H1 (cell line): ENCODE measurements at regions not wholly inside any gene's neighbourhood (a gene's known extent, or its start where the extent isn't known, plus 50 kb on each side); places are given as distances from the start of the nearest gene placed in this dataset.

ENCODE experiments used
- CTCF ChIA-PET: fragments of 300-600 bp; sonication (Branson Sonifier 250); formaldehyde crosslinking; loops from one replicate; lab custom pipeline; 2021; ENCODE audit not compliant: partially characterized antibody; lab: Charles Lee
- POLR2A ChIA-PET: fragments of 300-600 bp; sonication (Branson Sonifier 250); formaldehyde crosslinking; loops from one replicate; lab custom pipeline; 2021; ENCODE audit warnings: inconsistent platforms; ENCODE audit not compliant: partially characterized antibody; lab: Charles Lee
- DNase-seq, 2 experiments: peaks; one replicate each; pipeline versions ENCODE4 v3.0.0 to v3.0.0-alpha.2; 2010 to 2022; ENCODE audit warnings: low spot score in 2 of 2, low read depth in 1 of 2, mixed read lengths in 1 of 2
- FAIRE-seq: peaks from 2 replicates; lab custom pipeline; 2011; peaks lifted over from hg19 to GRCh38; lab: Jason Lieb, UNC
- H2AFZ ChIP-seq: 2 replicates; pipeline ENCODE4 v1.8.1; 2012; ENCODE audit warnings: low read length, inconsistent platforms
- H2AK5ac ChIP-seq: 2 replicates; pipeline ENCODE4 v1.6.1; 2013; ENCODE audit warnings: low read depth, low read length
- H2BK120ac ChIP-seq: replicated peaks from 2 replicates; pipeline ENCODE3; 2013; ENCODE audit warnings: low read depth, low read length, inconsistent platforms
- H2BK12ac ChIP-seq: 2 replicates; pipeline ENCODE4 v1.6.1; 2013; ENCODE audit warnings: low read depth, low read length
- H2BK15ac ChIP-seq: 2 replicates; pipeline ENCODE4 v1.6.1; 2013; ENCODE audit warnings: low read length
- H2BK20ac ChIP-seq: 2 replicates; pipeline ENCODE4 v1.6.1; 2013; ENCODE audit warnings: low read length
- H2BK5ac ChIP-seq: 2 replicates; pipeline ENCODE4 v1.6.1; 2013; ENCODE audit warnings: low read depth, low read length
- H3K14ac ChIP-seq: 2 replicates; pipeline ENCODE4 v1.6.1; 2013; ENCODE audit warnings: inconsistent platforms; ENCODE audit not compliant: insufficient read length
- H3K18ac ChIP-seq: 2 replicates; pipeline ENCODE4 v1.6.1; 2013; ENCODE audit warnings: low read length; ENCODE audit errors: extremely low read depth
- H3K23ac ChIP-seq: 2 replicates; pipeline ENCODE4 v1.6.1; 2013; ENCODE audit warnings: inconsistent platforms; ENCODE audit not compliant: insufficient read length
- H3K23me2 ChIP-seq: 2 replicates; pipeline ENCODE4 v1.6.1; 2013; ENCODE audit warnings: low read depth, low read length
- H3K27ac ChIP-seq: 2 replicates; pipeline ENCODE4 v1.6.1; 2011; ENCODE audit warnings: low read depth, low read length, inconsistent platforms
- H3K27me3 ChIP-seq, 4 experiments: replicated peaks in 1 of 4; 1 replicate in 1 of 4; 2 replicates in 3 of 4; pipeline versions ENCODE4 v1.6.1 to v1.8.1; 2011 to 2013; ENCODE audit warnings: low read length in 3 of 4, mild to moderate bottlenecking in 3 of 4, inconsistent platforms in 2 of 4, mixed read lengths in 2 of 4, moderate library complexity in 1 of 4; ENCODE audit not compliant: control insufficient read depth in 3 of 4, insufficient read depth in 3 of 4; ENCODE audit errors: extremely low read depth in 1 of 4
- H3K36me3 ChIP-seq, 4 experiments: 2 replicates each; pipeline versions ENCODE4 v1.6.1 to v1.8.1; 2011 to 2013; ENCODE audit warnings: mild to moderate bottlenecking in 4 of 4, low read length in 3 of 4, moderate library complexity in 2 of 4, control low read depth in 1 of 4, inconsistent platforms in 1 of 4; ENCODE audit not compliant: insufficient read depth in 4 of 4, control insufficient read depth in 2 of 4
- H3K4ac ChIP-seq: replicated peaks from 2 replicates; pipeline ENCODE3; 2013; ENCODE audit warnings: low read length, low read depth, mixed read lengths, inconsistent platforms; ENCODE audit not compliant: insufficient read length
- H3K4me1 ChIP-seq, 4 experiments: replicated peaks in 1 of 4; 1 replicate in 1 of 4; 2 replicates in 3 of 4; pipeline versions ENCODE4 v1.6.1 to v1.8.1; 2011 to 2013; ENCODE audit warnings: low read length in 3 of 4, inconsistent platforms in 2 of 4, mixed read lengths in 1 of 4; ENCODE audit not compliant: insufficient read depth in 4 of 4, control insufficient read depth in 3 of 4
- H3K4me2 ChIP-seq, 2 experiments: 2 replicates each; pipeline versions ENCODE4 v1.6.1 to v1.8.1; 2011 to 2013; ENCODE audit warnings: low read depth in 2 of 2, low read length in 2 of 2, control low read depth in 1 of 2, inconsistent platforms in 1 of 2, mild to moderate bottlenecking in 1 of 2; ENCODE audit not compliant: insufficient read depth in 1 of 2
- H3K4me3 ChIP-seq, 4 experiments: fragments of 200-600, 300-600 bp in 1 of 4; sonication (generic), shearing (Covaris generic), sonication (Bioruptor Twin) in 1 of 4; 2 replicates each; pipeline versions ENCODE4 v1.5.1 to v1.8.1; 2011 to 2016; ENCODE audit warnings: low read length in 4 of 4, low read depth in 3 of 4, control low read depth in 2 of 4, inconsistent platforms in 2 of 4, mild to moderate bottlenecking in 2 of 4, mixed read lengths in 1 of 4, moderate library complexity in 1 of 4; ENCODE audit not compliant: insufficient read depth in 2 of 4; ENCODE audit errors: extremely low read depth in 1 of 4
- H3K56ac ChIP-seq: replicated peaks from 2 replicates; pipeline ENCODE3; 2013; ENCODE audit warnings: low read depth, mild to moderate bottlenecking, mixed read lengths, low read length, inconsistent platforms; ENCODE audit not compliant: insufficient read length
- H3K79me1 ChIP-seq: 2 replicates; pipeline ENCODE4 v1.6.1; 2013; ENCODE audit warnings: low read depth, low read length, control low read depth
- H3K79me2 ChIP-seq, 2 experiments: 2 replicates each; pipeline versions ENCODE4 v1.6.1 to v1.8.1; 2012 to 2013; ENCODE audit warnings: low read length in 2 of 2, mild to moderate bottlenecking in 2 of 2, inconsistent platforms in 1 of 2; ENCODE audit not compliant: insufficient read depth in 2 of 2, control insufficient read depth in 1 of 2
- H3K9ac ChIP-seq, 4 experiments: replicated peaks in 1 of 4; 1 replicate in 1 of 4; 2 replicates in 3 of 4; pipeline versions ENCODE4 v1.6.1 to v1.8.1; 2011 to 2013; ENCODE audit warnings: low read depth in 3 of 4, low read length in 3 of 4, control low read depth in 2 of 4, mild to moderate bottlenecking in 2 of 4, moderate library complexity in 2 of 4, inconsistent platforms in 1 of 4; ENCODE audit errors: extremely low read depth in 1 of 4
- H3K9me3 ChIP-seq, 2 experiments: 2 replicates each; pipeline versions ENCODE4 v1.6.1 to v1.8.1; 2012 to 2013; ENCODE audit warnings: mild to moderate bottlenecking in 2 of 2, moderate library complexity in 2 of 2, control low read depth in 1 of 2, inconsistent platforms in 1 of 2, low read depth in 1 of 2, low read length in 1 of 2, mixed read lengths in 1 of 2; ENCODE audit not compliant: insufficient read depth in 2 of 2
- H4K20me1 ChIP-seq, 2 experiments: replicated peaks in 1 of 2; 2 replicates each; pipeline versions ENCODE3 to v1.8.1; 2011 to 2013; ENCODE audit warnings: inconsistent platforms in 2 of 2, low read length in 2 of 2, mild to moderate bottlenecking in 1 of 2; ENCODE audit not compliant: insufficient read depth in 2 of 2, control insufficient read depth in 1 of 2
- H4K5ac ChIP-seq: 2 replicates; pipeline ENCODE4 v1.6.1; 2013; ENCODE audit warnings: low read length, low read depth, mixed read lengths, inconsistent platforms; ENCODE audit not compliant: insufficient read length
- H4K8ac ChIP-seq: 2 replicates; pipeline ENCODE4 v1.8.0; 2013; ENCODE audit warnings: mild to moderate bottlenecking, moderate library complexity, low read length, inconsistent platforms; ENCODE audit not compliant: insufficient read depth; ENCODE audit errors: extremely low read depth
- H4K91ac ChIP-seq: replicated peaks from 2 replicates; pipeline ENCODE3; 2013; ENCODE audit warnings: low read length, mixed read lengths, inconsistent platforms; ENCODE audit not compliant: insufficient read length
- E2F6 ChIP-seq: IDR thresholded peaks from 2 replicates; pipeline ENCODE4 v1.6.1; 2012; ENCODE audit warnings: inconsistent platforms
- EP300 ChIP-seq, 2 experiments: IDR thresholded peaks; 1 replicate in 1 of 2; 2 replicates in 1 of 2; pipeline ENCODE4 v1.6.1; 2011 to 2012; ENCODE audit warnings: low read depth in 2 of 2, low read length in 2 of 2, mild to moderate bottlenecking in 2 of 2, borderline replicate concordance in 1 of 2, inconsistent platforms in 1 of 2, moderate library complexity in 1 of 2
- POU5F1 ChIP-seq: IDR thresholded peaks from 2 replicates; pipeline ENCODE4 v1.6.1; 2011; ENCODE audit warnings: low read depth, mild to moderate bottlenecking, low read length, moderate library complexity
- SAP30 ChIP-seq: fragments of 300-600 bp; sonication (generic); IDR thresholded peaks from 2 replicates; pipeline ENCODE4 v1.7.1; 2012; ENCODE audit warnings: low read length, moderate library complexity, mild to moderate bottlenecking, inconsistent platforms; ENCODE audit not compliant: insufficient read depth, insufficient replicate concordance
- WGBS, 2 experiments: shearing (Covaris generic) in 1 of 2; methylation state at CpG; one replicate each; pipeline versions ENCODE4 v1.1.6 to v1.1.7; 2013 to 2015; ENCODE audit warnings: low lambda C conversion rate in 2 of 2, mixed read lengths in 2 of 2, inconsistent platforms in 1 of 2, low coverage in 1 of 2, missing lambda C conversion rate in 1 of 2; ENCODE audit not compliant: insufficient replicate concordance in 2 of 2, insufficient coverage in 1 of 2, insufficient read length in 1 of 2; ENCODE audit errors: extremely low coverage in 1 of 2, missing lambda C conversion rate in 1 of 2; 5-methylcytosine and 5-hydroxymethylcytosine counted together

- no peak for FAIRE-seq
Observed at GRCh38 chrX:39981946-39982345, 115.8 kb downstream of the BCOR start.

More at GRCh38 chrX:39981946-39982345, 115.8 kb downstream of the BCOR start:
- H3K56ac ChIP-seq, result no peak overlapping the region
- no peak overlapping the region for H2BK15ac ChIP-seq
- H3K4me1 ChIP-seq, result peaks cover 0 to 5% (median 2%) of the 10 kb centered on the region in 4 experiments; a peak in 3 of 7 replicates
- H4K5ac ChIP-seq, result no peak overlapping the region
- no peaks in the 10 kb centered on the region for H3K9me3 ChIP-seq
- ChIA-PET POLR2A (interaction anchor here (1.1 kb wide), 1 partner anchor 12 kb away, joined by 3 read pairs; no protein-coding TSS in a partner anchor), CTCF (no interaction called here)
- no peak overlapping the region for H2AK5ac ChIP-seq
- H3K79me2 ChIP-seq, result no peaks in the 10 kb centered on the region
- no peaks in the 10 kb centered on the region for H4K20me1 ChIP-seq
- no peak overlapping the region for H3K18ac ChIP-seq
- H3K79me1 ChIP-seq, result no peaks in the 10 kb centered on the region
- no peak overlapping the region for H4K91ac ChIP-seq
- H2BK120ac ChIP-seq, result no peak overlapping the region
- no peaks in the 10 kb centered on the region for H3K27me3 ChIP-seq
- H3K4me3 ChIP-seq, result no peak overlapping the region
- H3K36me3 ChIP-seq, result no peaks in the 10 kb centered on the region
- no peak overlapping the region for H3K4ac ChIP-seq
- no peak overlapping the region for H2BK12ac ChIP-seq
- no peak overlapping the region for H3K14ac ChIP-seq
- no peak overlapping the region for H2BK20ac ChIP-seq
- no peak overlapping the region for H3K9ac ChIP-seq
- no peak for DNase-seq
- no peak overlapping the region for H4K8ac ChIP-seq
- no CpG with 5 or more reads among the region's 3 CpGs for WGBS, 2 experiments
- no peak overlapping the region for H3K27ac ChIP-seq
- H2BK5ac ChIP-seq, result no peak overlapping the region
- no peaks in the 10 kb centered on the region; the same call in 1 of the 2 replicates for H3K23me2 ChIP-seq
- no peak overlapping the region for H3K23ac ChIP-seq
- H3K4me2 ChIP-seq, result no peak overlapping the region
- H2AFZ ChIP-seq, result no peak overlapping the region
- no peak for TF ChIP-seq EP300 (IDR thresholded peaks at IDR 0.05; ENCODE audit: borderline replicate concordance in 1 of 2, low read depth in 2 of 2, low read length in 2 of 2)
- TF ChIP-seq E2F6, result no peak
- TF ChIP-seq POU5F1, result no peak
- TF ChIP-seq SAP30, result no peak
